Right lobe of liver (tissue), 4 donors: ENCODE measurements at regions not wholly inside any gene's neighbourhood (a gene's known extent, or its start where the extent isn't known, plus 50 kb on each side); places are given as distances from the start of the nearest gene placed in this dataset.

ENCODE experiments used
- CTCF ChIP-seq, 4 donors: fragments of 200-600 bp in 3 of 4; fragments of 450-650 bp in 1 of 4; IDR thresholded peaks; one replicate each; pipeline versions ENCODE4 v1.5.1 to v1.8.0; 2016 to 2022; ENCODE audit warnings: antibody characterized with exemption in 4 of 4, mild to moderate bottlenecking in 2 of 4
- POLR2A ChIP-seq: fragments of 450-650 bp; IDR thresholded peaks from one replicate; pipeline ENCODE4 v1.6.1; 2017; ENCODE audit warnings: antibody characterized with exemption, mild to moderate bottlenecking
- donor health status: DM: no; HTN: no; CAD: no.
- donor health status: DM: no; HTN: no; CAD: no.
- donor health status: DM: no; HTN: yes; CAD: no.

- TF ChIP-seq CTCF (IDR thresholded peaks at IDR 0.05) (no peak), POLR2A (no peak)
Observed at GRCh38 chr2:66667301-66667700, 232.4 kb downstream of the MEIS1 start.
